ENCODE measurements at regions not wholly inside any gene's neighbourhood (a gene's known extent, or its start where the extent isn't known, plus 50 kb on each side); places are given as distances from the start of the nearest gene placed in this dataset.

- 5% methylated on average over 2 of the region's 2 CpGs for WGBS (ENCODE audit: insufficient coverage, low coverage, missing lambda C conversion rate)
These were observed 52.6 kb upstream of the KATNAL1 start for GRCh38 chr13:30359991-30360390.

More at GRCh38 chr13:30359991-30360390, 52.6 kb upstream of the KATNAL1 start:
- Histone ChIP-seq H3K9me1 (ENCODE audit: control insufficient read depth, insufficient read depth, low read length) (no peaks in the 10 kb centered on the region), H3K4me2 (ENCODE audit: insufficient read depth, low read length) (no peak overlapping the region), H3K79me2 (ENCODE audit: control insufficient read depth, insufficient read depth, low read length) (no peaks in the 10 kb centered on the region), H3K4me1 (replicated peaks in 1 of 2; ENCODE audit: control insufficient read depth in 2 of 2, insufficient read depth in 2 of 2, low read length in 2 of 2) (peaks cover 14 to 19% of the 10 kb centered on the region in 2 experiments), H3K27me3 (ENCODE audit: control insufficient read depth in 2 of 2, insufficient read depth in 2 of 2, low read length in 2 of 2) (no peaks in the 10 kb centered on the region; a peak in 1 of 5 replicates), H3K27ac (ENCODE audit: extremely low read depth, low read depth, low read length) (no peak overlapping the region), H3K4me3 (no peak overlapping the region), H3K9ac (ENCODE audit: insufficient read depth in 1 of 2, low read depth in 2 of 2, low read length in 2 of 2) (no peak overlapping the region), H3K9me3 (replicated peaks; ENCODE audit: control insufficient read depth, insufficient read depth, low read depth, low read length) (no peaks in the 10 kb centered on the region), H3K36me3 (ENCODE audit: control insufficient read depth, insufficient read depth, low read length) (no peaks in the 10 kb centered on the region), H4K20me1 (replicated peaks; ENCODE audit: control insufficient read depth, insufficient read depth, low read length) (no peaks in the 10 kb centered on the region), H2AFZ (ENCODE audit: low read depth, low read length) (no peak overlapping the region)
- FAIRE-seq (no peak), ATAC-seq (no peak), DNase-seq (ENCODE audit: extremely low read depth in 1 of 4, low spot score in 3 of 4) (no peak)
- CTCF ChIA-PET (ENCODE audit: low intra/inter-chr PET ratio) = no interaction called here
- no peak for TF ChIP-seq HINFP (tag; conservative IDR thresholded peaks at IDR 0.05; ENCODE audit: low read depth)
- no peak for TF ChIP-seq ARID3B (CRISPR knock-in tag; IDR thresholded peaks at IDR 0.05; ENCODE audit: borderline replicate concordance)
- no peak for TF ChIP-seq MEF2A (IDR thresholded peaks at IDR 0.05; ENCODE audit: control insufficient read depth, low read depth, low read length)
- no peak for TF ChIP-seq DNMT1 (IDR thresholded peaks at IDR 0.05)
- POLR2A ChIA-PET = no interaction called here
- intact Hi-C loops (cut with micrococcal nuclease) (no loop called here), in situ Hi-C loops (cut with MboI) (no loop called here)
- no TSS peak for BruUV-seq (replicated peaks)
